Stimulated activated CD8-positive, alpha-beta memory T cell treated with anti-CD3 and anti-CD28 coated beads, Interleukin-12 subunit alpha, Interleukin-12 subunit beta, amount 100 ng/mL, for 24 hours (primary cell): ENCODE measurements at regions not wholly inside any gene's neighbourhood (a gene's known extent, or its start where the extent isn't known, plus 50 kb on each side); places are given as distances from the start of the nearest gene placed in this dataset.

Experiments used
- DNase-seq: peaks from one replicate; pipeline ENCODE4 v3.0.0-alpha.2; 2020; ENCODE audit errors: extremely low read depth

- no peak for DNase-seq
Measured at GRCh38 chr1:114314098-114314497, 160.4 kb upstream of the SYT6 start.

GRCh38 chr1:114310695-114311271 is 157.1 kb upstream of the SYT6 start:
- no peak for DNase-seq

- DNase-seq: no peak
Measured at GRCh38 chr1:114302821-114303220, 149.2 kb upstream of the SYT6 start.

GRCh38 chr1:114299331-114299975 is 145.8 kb upstream of the SYT6 start:
- DNase-seq: no peak

GRCh38 chr1:114298008-114298407 is 144.3 kb upstream of the SYT6 start:
- DNase-seq: no peak

- DNase-seq: no peak
Measured at GRCh38 chr1:114296413-114296812, 142.7 kb upstream of the SYT6 start.

- DNase-seq: no peak
Measured at GRCh38 chr1:114295321-114295720, 141.7 kb upstream of the SYT6 start.

GRCh38 chr1:114292835-114293234 is 139.2 kb upstream of the SYT6 start:
- DNase-seq: no peak

- DNase-seq: no peak
Measured at GRCh38 chr1:114292194-114292593, 138.5 kb upstream of the SYT6 start.

- DNase-seq: no peak
Measured at GRCh38 chr1:114290776-114291175, 137.1 kb upstream of the SYT6 start.

- DNase-seq: no peak
Measured at GRCh38 chr1:114290341-114290740, 136.7 kb upstream of the SYT6 start.

GRCh38 chr1:114289824-114290223 is 136.2 kb upstream of the SYT6 start:
- no peak for DNase-seq

GRCh38 chr1:114289306-114289705 is 135.6 kb upstream of the SYT6 start:
- no peak for DNase-seq

GRCh38 chr1:114286960-114287359 is 133.3 kb upstream of the SYT6 start:
- DNase-seq: no peak

GRCh38 chr1:114286179-114286578 is 132.5 kb upstream of the SYT6 start:
- DNase-seq: no peak

- peak; percentile 52 for DNase-seq
Measured at GRCh38 chr1:114282751-114283403, 129.2 kb upstream of the SYT6 start.

- DNase-seq: no peak
Measured at GRCh38 chr1:114278911-114279310, 125.2 kb upstream of the SYT6 start.

GRCh38 chr1:114278430-114278829 is 124.8 kb upstream of the SYT6 start:
- no peak for DNase-seq

GRCh38 chr1:114274621-114275317 is 121.1 kb upstream of the SYT6 start:
- DNase-seq: no peak

GRCh38 chr1:114272593-114272992 is 118.9 kb upstream of the SYT6 start:
- no peak for DNase-seq

- DNase-seq: no peak
Measured at GRCh38 chr1:114270718-114271117, 117.0 kb upstream of the SYT6 start.

- DNase-seq: no peak
Measured at GRCh38 chr1:114270282-114270681, 116.6 kb upstream of the SYT6 start.

GRCh38 chr1:114269539-114269938 is 115.9 kb upstream of the SYT6 start:
- no peak for DNase-seq
